DND-41 (cell line): ENCODE measurements at regions not wholly inside any gene's neighbourhood (a gene's known extent, or its start where the extent isn't known, plus 50 kb on each side); places are given as distances from the start of the nearest gene placed in this dataset.

Source experiments
- EZH2 ChIP-seq: IDR thresholded peaks from 3 replicates; pipeline ENCODE4 v1.6.1; 2012; ENCODE audit warnings: borderline replicate concordance, low read depth, mild to moderate bottlenecking, moderate library complexity, low read length, inconsistent platforms; ENCODE audit not compliant: severe bottlenecking
- TF ChIP-seq, protein P1 (sequence below): IDR thresholded peaks from 2 replicates; pipeline ENCODE4 v1.5.1; 2012; ENCODE audit warnings: borderline replicate concordance, low read length, moderate library complexity, mild to moderate bottlenecking; ENCODE audit not compliant: poor library complexity, severe bottlenecking; ENCODE audit errors: extremely low read depth

DNA sequence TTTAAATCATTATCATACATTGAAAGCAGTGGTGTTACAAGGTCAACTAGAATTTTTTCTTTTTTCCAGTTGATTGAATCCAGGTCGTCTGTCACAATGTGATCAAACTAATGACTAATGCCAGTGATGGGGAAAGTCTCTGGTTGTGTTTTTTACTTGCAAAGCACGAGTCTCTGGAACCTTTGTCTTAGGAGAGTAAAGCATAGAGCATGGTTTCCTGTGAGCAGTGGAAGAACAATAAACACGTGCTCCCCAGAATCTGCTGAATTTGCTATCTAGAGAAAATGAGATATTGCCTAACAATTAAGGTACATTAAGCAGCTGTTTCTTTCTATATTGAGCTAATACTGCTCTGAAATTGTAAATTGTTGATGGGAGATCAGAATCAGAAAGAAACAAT lies 1332.4 kb upstream of the TMEFF2 start:
- TF ChIP-seq, protein P1, sequence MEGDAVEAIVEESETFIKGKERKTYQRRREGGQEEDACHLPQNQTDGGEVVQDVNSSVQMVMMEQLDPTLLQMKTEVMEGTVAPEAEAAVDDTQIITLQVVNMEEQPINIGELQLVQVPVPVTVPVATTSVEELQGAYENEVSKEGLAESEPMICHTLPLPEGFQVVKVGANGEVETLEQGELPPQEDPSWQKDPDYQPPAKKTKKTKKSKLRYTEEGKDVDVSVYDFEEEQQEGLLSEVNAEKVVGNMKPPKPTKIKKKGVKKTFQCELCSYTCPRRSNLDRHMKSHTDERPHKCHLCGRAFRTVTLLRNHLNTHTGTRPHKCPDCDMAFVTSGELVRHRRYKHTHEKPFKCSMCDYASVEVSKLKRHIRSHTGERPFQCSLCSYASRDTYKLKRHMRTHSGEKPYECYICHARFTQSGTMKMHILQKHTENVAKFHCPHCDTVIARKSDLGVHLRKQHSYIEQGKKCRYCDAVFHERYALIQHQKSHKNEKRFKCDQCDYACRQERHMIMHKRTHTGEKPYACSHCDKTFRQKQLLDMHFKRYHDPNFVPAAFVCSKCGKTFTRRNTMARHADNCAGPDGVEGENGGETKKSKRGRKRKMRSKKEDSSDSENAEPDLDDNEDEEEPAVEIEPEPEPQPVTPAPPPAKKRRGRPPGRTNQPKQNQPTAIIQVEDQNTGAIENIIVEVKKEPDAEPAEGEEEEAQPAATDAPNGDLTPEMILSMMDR = no peak
- no peak for TF ChIP-seq EZH2
